D341Med (cell line): ENCODE measurements at regions not wholly inside any gene's neighbourhood (a gene's known extent, or its start where the extent isn't known, plus 50 kb on each side); places are given as distances from the start of the nearest gene placed in this dataset.

Experiments
- DNase-seq: peaks from one replicate; pipeline ENCODE4 v3.0.0; 2012; ENCODE audit warnings: low spot score

GRCh38 chr12:112559784-112560183 is 141.0 kb downstream of the PTPN11 start:
- no peak for DNase-seq

GRCh38 chr12:112564160-112564784 is 145.5 kb downstream of the PTPN11 start:
- no peak for DNase-seq

- no peak for DNase-seq
Observed at GRCh38 chr12:112568641-112569040, 149.9 kb downstream of the PTPN11 start.

- no peak for DNase-seq
Observed at GRCh38 chr12:112570096-112570495, 151.3 kb downstream of the PTPN11 start.

GRCh38 chr12:112573141-112573540 is 154.4 kb downstream of the PTPN11 start:
- no peak for DNase-seq

GRCh38 chr12:112574896-112575558 is 156.3 kb downstream of the PTPN11 start:
- no peak for DNase-seq

GRCh38 chr12:112575559-112576067 is 156.9 kb downstream of the PTPN11 start:
- DNase-seq, result no peak

- no peak for DNase-seq
Observed at GRCh38 chr12:112577473-112578329, 159.0 kb downstream of the PTPN11 start.

- DNase-seq, result no peak
Observed at GRCh38 chr12:112584266-112584722, 165.5 kb downstream of the PTPN11 start.

- DNase-seq, result no peak
Observed at GRCh38 chr12:112586148-112586783, 167.5 kb downstream of the PTPN11 start.

GRCh38 chr12:112589275-112589674 is 170.5 kb downstream of the PTPN11 start:
- DNase-seq, result no peak

- no peak for DNase-seq
Observed at GRCh38 chr12:112590281-112590680, 171.5 kb downstream of the PTPN11 start.

GRCh38 chr12:112591488-112591887 is 172.7 kb downstream of the PTPN11 start:
- no peak for DNase-seq

- no peak for DNase-seq
Observed at GRCh38 chr12:112595410-112595809, 176.7 kb downstream of the PTPN11 start.

GRCh38 chr12:112597986-112598385 is 179.2 kb downstream of the PTPN11 start:
- no peak for DNase-seq

GRCh38 chr12:112598626-112599025 is 179.9 kb downstream of the PTPN11 start:
- no peak for DNase-seq

- DNase-seq, result no peak
Observed at GRCh38 chr12:112599871-112600270, 181.1 kb downstream of the PTPN11 start.

- DNase-seq, result no peak
Observed at GRCh38 chr12:112602150-112602549, 183.4 kb downstream of the PTPN11 start.

GRCh38 chr12:112606611-112607365 is 184.8 kb upstream of the RPH3A start:
- DNase-seq, result no peak

- no peak for DNase-seq
Observed at GRCh38 chr12:112607427-112607826, 184.1 kb upstream of the RPH3A start.

GRCh38 chr12:112611908-112612307 is 179.6 kb upstream of the RPH3A start:
- no peak for DNase-seq
